GM13976 (cell line): ENCODE measurements at regions not wholly inside any gene's neighbourhood (a gene's known extent, or its start where the extent isn't known, plus 50 kb on each side); places are given as distances from the start of the nearest gene placed in this dataset.

Source experiments
- DNase-seq: peaks from one replicate; pipeline ENCODE4 v3.0.0; 2012; ENCODE audit warnings: low spot score
- in situ Hi-C: fragments of 300-500 bp; cut with MboI; formaldehyde crosslinking; loops from one replicate; pipeline ENCODE4 v1.12.0; 2022; ENCODE audit warnings: low sequenced_read_pairs, mixed read lengths, inconsistent platforms; ENCODE audit not compliant: unreplicated experiment
- TF ChIP-seq, protein P1 (sequence below): IDR thresholded peaks from 2 replicates; pipeline ENCODE4 v1.5.1; 2012; ENCODE audit warnings: borderline replicate concordance, mild to moderate bottlenecking; ENCODE audit not compliant: insufficient read depth; ENCODE audit errors: extremely low read depth, missing control alignments, control extremely low read depth

DNA sequence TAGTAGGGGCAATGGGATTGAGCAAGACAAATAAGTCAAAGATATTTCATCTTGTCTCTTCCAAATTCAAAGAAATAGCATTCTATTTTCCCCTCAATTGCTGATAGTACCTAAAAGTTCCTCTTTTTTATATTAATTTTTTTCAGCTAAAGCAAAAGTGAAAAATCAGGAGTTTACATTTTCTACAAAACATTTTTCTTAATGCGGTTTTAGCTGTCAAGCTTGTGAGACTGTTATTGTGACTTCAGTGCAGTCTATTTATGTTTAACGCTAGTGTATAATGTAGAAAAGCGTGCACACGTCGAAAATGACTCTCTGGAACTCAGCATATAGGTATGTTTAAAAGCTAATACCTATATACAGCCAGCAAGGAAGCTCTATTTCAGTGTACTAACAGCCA is 119.8 kb downstream of the BTBD3 start:
- TF ChIP-seq, protein P1, sequence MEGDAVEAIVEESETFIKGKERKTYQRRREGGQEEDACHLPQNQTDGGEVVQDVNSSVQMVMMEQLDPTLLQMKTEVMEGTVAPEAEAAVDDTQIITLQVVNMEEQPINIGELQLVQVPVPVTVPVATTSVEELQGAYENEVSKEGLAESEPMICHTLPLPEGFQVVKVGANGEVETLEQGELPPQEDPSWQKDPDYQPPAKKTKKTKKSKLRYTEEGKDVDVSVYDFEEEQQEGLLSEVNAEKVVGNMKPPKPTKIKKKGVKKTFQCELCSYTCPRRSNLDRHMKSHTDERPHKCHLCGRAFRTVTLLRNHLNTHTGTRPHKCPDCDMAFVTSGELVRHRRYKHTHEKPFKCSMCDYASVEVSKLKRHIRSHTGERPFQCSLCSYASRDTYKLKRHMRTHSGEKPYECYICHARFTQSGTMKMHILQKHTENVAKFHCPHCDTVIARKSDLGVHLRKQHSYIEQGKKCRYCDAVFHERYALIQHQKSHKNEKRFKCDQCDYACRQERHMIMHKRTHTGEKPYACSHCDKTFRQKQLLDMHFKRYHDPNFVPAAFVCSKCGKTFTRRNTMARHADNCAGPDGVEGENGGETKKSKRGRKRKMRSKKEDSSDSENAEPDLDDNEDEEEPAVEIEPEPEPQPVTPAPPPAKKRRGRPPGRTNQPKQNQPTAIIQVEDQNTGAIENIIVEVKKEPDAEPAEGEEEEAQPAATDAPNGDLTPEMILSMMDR: no peak
- in situ Hi-C loops: no loop called here
- no peak for DNase-seq

DNA sequence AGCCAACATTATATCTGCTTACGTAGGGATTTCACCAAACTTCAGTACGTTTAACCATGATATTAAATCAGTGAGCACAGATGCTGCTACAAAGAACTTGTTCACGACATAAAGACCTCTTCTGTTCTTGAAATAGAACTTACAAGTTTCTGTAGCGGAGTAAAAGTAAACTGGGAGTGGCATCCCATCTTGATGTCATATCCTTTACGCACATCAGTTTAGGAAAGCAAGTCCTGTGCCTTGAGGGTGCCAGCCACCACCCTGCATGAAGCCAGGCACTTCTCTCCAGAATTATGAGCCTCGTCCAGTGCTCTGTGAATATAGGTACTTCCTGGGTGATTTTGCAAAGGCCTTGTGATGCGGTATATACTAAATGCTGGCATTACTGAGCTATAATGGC is 122.6 kb downstream of the BTBD3 start:
- in situ Hi-C loops: no loop called here
- TF ChIP-seq, protein P1: no peak
- no peak for DNase-seq

DNA sequence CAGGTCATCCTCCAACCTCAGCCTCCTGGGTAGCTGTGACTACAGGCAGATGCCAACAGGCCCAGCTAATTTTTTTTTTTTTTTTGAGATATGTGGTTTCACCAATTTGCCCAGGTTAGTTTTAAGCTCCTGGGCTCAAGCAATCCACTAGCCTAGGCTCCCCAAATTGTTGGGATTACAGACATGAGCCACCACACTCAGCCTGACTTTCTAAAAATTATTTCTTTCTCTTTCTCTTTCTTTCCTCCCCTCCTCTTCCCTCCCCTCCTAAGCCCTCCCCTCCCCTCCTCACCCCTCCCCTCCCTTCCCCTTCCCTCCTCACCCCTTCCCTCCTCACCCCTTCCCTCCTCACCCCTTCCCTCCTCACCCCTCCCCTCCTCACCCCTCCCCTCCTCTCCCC is 127.3 kb downstream of the BTBD3 start:
- in situ Hi-C loops: no loop called here
- no peak for DNase-seq

DNA sequence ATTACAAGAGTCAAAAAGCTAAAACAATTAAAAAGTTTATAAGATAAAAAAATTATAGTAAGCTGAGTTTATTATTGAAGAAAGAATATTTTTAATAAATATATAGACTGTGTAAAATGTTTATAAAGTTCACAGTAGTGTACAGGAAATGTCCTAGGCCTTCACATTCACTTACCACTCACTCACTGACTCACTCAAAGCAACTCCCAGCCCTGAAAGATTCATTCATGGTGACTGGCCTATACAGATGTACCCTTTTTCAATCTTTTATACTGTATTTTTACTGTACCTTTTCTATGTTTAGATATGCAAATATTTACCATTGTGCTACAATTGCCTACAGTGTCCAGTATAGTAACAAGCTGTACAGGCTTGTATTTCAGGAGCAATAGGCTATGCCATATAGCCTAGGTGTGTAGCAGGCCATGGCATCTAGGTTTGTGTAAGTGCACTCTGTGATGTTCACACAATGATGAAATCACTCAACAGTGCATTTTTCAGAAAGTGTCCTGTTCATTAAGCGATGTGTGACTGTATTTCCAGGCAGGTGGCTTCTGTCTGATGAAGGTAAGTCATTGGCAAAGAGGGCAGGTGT is 130.2 kb downstream of the BTBD3 start:
- in situ Hi-C loops: no loop called here
- TF ChIP-seq, protein P1: no peak
- DNase-seq: no peak

More for the DNA sequence above, 127.3 kb downstream of the BTBD3 start:
- TF ChIP-seq, protein P1: no peak

DNA sequence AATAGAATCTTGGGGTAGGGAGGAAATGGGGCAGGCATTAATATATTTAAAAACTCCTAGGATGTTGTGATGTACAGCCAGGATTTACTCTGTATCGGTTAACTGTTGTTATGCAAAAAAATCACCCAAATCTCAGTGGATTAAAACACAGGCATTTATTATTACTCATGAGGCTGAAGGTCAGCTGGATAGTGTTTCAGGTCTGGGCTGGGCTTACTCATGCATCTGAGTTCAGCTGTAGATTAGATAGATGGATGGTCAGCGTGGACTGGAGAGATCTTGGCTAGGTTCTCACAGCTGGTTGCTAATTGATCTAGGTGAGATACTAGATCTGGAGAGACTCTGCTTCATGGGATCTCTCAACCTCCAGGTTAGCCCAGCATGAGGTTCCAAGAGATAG is 131.4 kb downstream of the BTBD3 start:
- in situ Hi-C loops: no loop called here
- TF ChIP-seq, protein P1: no peak
- no peak for DNase-seq

DNA sequence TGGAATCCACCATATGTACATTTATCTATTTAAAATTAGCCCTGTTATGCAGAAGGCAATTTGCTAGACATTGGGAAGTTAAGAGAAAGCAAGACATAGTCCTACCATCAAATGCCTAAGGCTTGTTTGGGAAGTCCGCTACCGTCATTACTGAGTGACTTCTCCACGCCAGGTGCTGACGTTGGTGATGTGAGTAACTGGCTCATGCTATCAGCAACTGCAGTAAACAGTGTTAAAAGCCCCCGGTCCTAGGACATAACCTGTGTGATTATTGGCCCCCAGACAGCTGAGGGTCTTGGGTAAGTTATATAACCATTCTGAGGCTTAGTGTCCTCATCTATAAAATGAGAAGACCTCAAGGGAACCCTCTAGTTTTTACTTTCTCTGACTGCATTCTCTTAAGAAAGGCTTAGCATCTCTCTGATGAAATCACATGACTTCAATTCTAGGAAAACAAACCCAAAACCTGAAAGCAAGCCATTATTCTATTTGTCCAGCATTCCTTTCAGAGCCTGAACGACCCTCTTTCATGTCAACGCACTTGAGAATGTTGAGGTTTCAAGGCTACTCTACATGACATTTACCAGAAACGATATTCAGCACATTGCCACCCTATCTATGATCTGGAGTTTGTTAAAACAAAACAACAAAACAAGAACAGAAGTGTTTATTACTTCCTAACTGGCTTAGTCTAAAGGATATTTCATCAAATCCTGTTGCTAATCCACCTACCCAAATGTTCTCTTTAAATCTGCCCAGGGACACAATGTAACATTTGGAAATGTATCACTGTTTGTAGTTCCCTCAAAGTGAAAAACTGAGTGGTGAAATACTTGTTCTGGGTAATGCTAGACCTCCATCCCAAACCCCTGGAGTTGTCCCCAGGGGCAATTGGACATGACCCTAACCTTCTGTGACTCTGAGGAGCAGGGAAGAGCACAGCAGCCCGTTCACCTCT is 133.8 kb downstream of the BTBD3 start:
- in situ Hi-C loops: no loop called here
- TF ChIP-seq, protein P1: no peak
- DNase-seq: no peak

DNA sequence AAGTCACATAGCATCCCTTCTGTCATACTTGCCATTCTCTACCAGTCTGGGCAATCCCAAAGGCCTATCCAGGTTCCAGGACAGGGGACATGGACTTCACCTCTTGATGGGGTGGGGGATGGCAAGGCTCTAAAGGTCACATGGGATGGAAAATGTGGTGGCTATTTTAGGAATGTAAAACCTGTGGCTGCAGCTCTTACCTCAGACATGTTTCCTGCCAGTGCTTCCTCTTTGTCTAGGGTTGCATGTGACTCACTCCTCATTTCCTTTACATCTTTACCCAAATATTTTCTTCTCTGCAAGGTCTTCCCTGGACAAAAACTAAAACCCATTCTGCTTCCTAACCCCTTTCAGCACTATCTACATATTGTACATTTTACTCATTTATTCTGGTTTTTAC is 135.7 kb downstream of the BTBD3 start:
- no peak for DNase-seq
- in situ Hi-C loops: no loop called here
- TF ChIP-seq, protein P1: no peak
